K562 (cell line): ENCODE measurements at regions not wholly inside any gene's neighbourhood (a gene's known extent, or its start where the extent isn't known, plus 50 kb on each side); places are given as distances from the start of the nearest gene placed in this dataset.

Experiments
- ARID1B ChIP-seq: fragments of 450-650 bp; IDR thresholded peaks from 2 replicates; pipeline ENCODE4 v1.6.1; 2016; ENCODE audit warnings: antibody characterized with exemption, mild to moderate bottlenecking, inconsistent platforms
- CREB1 ChIP-seq, 2 experiments: sonication (generic) in 1 of 2; formaldehyde crosslinking in 1 of 2; IDR thresholded peaks; 2 replicates each; pipeline versions ENCODE4 v1.6.1 to v1.8.0; 2012 to 2022; ENCODE audit warnings: inconsistent platforms in 1 of 2, mild to moderate bottlenecking in 1 of 2, missing genetic modification reagents in 1 of 2, moderate library complexity in 1 of 2
- ESRRB ChIP-seq: fragments of 250-450 bp; sonication (Bioruptor Pico); IDR thresholded peaks from 2 replicates; pipeline ENCODE4 v1.5.0; 2020; ENCODE audit warnings: mild to moderate bottlenecking, moderate library complexity, borderline replicate concordance
- EWSR1 ChIP-seq: fragments of 450-650 bp; IDR thresholded peaks from 2 replicates; pipeline ENCODE4 v1.6.1; 2018; ENCODE audit warnings: borderline replicate concordance, mild to moderate bottlenecking, low read depth, moderate library complexity; ENCODE audit not compliant: partially characterized antibody
- FOXK2 ChIP-seq, 2 experiments: fragments of 450-650 bp; IDR thresholded peaks in 1 of 2; conservative IDR thresholded peaks in 1 of 2; 2 replicates each; pipeline ENCODE4 v1.6.1; 2016; ENCODE audit warnings: low read depth in 2 of 2, mild to moderate bottlenecking in 1 of 2
- MEIS2 ChIP-seq: fragments of 450-650 bp; IDR thresholded peaks from 2 replicates; pipeline ENCODE4 v1.6.1; 2014; ENCODE audit warnings: mild to moderate bottlenecking; ENCODE audit not compliant: partially characterized antibody
- NCOA2 ChIP-seq, 2 experiments: fragments of 450-650 bp; IDR thresholded peaks; 2 replicates each; pipeline ENCODE4 v1.6.1; 2018; ENCODE audit warnings: mild to moderate bottlenecking in 2 of 2, moderate library complexity in 1 of 2; ENCODE audit not compliant: partially characterized antibody in 2 of 2
- NCOR1 ChIP-seq: fragments of 450-650 bp; IDR thresholded peaks from 2 replicates; pipeline ENCODE4 v1.6.1; 2016; ENCODE audit warnings: mild to moderate bottlenecking, moderate library complexity
- PCBP1 ChIP-seq: fragments of 200-400 bp; formaldehyde crosslinking; IDR thresholded peaks from 2 replicates; pipeline ENCODE4 v1.6.1; 2018; ENCODE audit warnings: mild to moderate bottlenecking, low read depth, low read length; ENCODE audit not compliant: poor library complexity, severe bottlenecking
- PCBP2 ChIP-seq: fragments of 200-400 bp; formaldehyde crosslinking; IDR thresholded peaks from 2 replicates; pipeline ENCODE4 v1.6.1; 2018; ENCODE audit warnings: low read length, low read depth, mild to moderate bottlenecking, moderate library complexity; ENCODE audit not compliant: poor library complexity, severe bottlenecking
- RAD51 ChIP-seq: fragments of 450-650 bp; IDR thresholded peaks from 2 replicates; pipeline ENCODE4 v1.7.1; 2016; ENCODE audit warnings: low read depth, mild to moderate bottlenecking, borderline replicate concordance
- RBBP5 ChIP-seq: fragments of 200-600 bp; sonication (generic); IDR thresholded peaks from 2 replicates; pipeline ENCODE4 v1.6.1; 2012; ENCODE audit warnings: borderline replicate concordance, mild to moderate bottlenecking, low read length, control low read depth, inconsistent platforms; ENCODE audit not compliant: insufficient read depth, poor library complexity, severe bottlenecking
- RBM14 ChIP-seq: fragments of 200-400 bp; formaldehyde crosslinking; IDR thresholded peaks from 2 replicates; pipeline ENCODE4 v1.6.1; 2018; ENCODE audit warnings: low read depth, mild to moderate bottlenecking, low read length, moderate library complexity, borderline replicate concordance; ENCODE audit not compliant: insufficient read depth
- RBM17 ChIP-seq: fragments of 200-400 bp; formaldehyde crosslinking; IDR thresholded peaks from 2 replicates; pipeline ENCODE4 v1.6.1; 2017; ENCODE audit warnings: low read depth, mild to moderate bottlenecking, low read length, borderline replicate concordance
- TF ChIP-seq, protein P1 (sequence below), 3 experiments: fragments of 200-800 bp in 1 of 3; fragments of 250-450 bp in 1 of 3; fragments of 450-650 bp in 1 of 3; sonication (Bioruptor Pico) in 1 of 3; sonication (Bioruptor generic) in 1 of 3; formaldehyde crosslinking in 1 of 3; IDR thresholded peaks; 2 replicates each; pipeline versions ENCODE4 v1.6.1 to v1.8.0; 2016 to 2022; ENCODE audit warnings: mild to moderate bottlenecking in 2 of 3, missing genetic modification characterization in 2 of 3, missing compliant biosample characterization in 1 of 3, moderate library complexity in 1 of 3
- TF ChIP-seq, protein P2 (sequence below): fragments of 450-650 bp; IDR thresholded peaks from 2 replicates; pipeline ENCODE4 v1.6.1; 2016
- TF ChIP-seq, protein P3 (sequence below): fragments of 450-650 bp; formaldehyde crosslinking; IDR thresholded peaks from 2 replicates; pipeline ENCODE4 v1.4.0; 2020; ENCODE audit warnings: mild to moderate bottlenecking, moderate library complexity

DNA sequence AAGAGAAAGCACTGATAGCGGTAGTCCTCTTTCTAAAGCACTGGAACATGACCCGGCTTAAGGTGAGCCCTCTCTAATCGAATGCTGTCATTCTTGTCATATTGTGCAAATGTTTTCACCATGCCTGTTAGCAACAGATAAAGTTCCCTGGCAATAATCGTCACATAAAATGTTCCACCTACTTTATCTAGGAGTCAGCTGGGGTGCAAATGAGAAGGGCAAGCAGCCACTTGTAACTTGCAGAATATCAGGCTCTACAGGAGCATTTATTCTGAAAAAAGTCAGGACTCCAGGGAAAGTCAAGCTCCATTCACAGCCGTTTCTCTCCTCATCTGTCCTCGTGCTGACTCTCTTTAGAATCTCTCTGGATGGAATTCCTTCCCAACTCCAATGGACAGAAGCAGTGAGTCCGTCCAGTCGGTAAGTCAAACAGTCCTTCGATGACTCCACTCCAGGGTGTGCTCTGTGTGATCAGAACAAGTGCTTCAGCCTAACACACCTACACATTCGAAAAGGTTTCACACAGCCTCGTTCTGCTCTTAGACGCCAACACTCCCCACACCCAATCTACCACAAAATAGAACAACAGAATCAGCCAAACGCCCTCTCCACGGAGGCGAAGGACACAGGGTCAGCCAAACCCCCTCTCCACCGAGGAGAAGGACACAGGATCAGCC lies 101.7 kb upstream of the FRG1 start (continued):
- TF ChIP-seq PCBP2 (no peak), FOXK2 (conservative IDR thresholded peaks at IDR 0.05 in 1 of 2, IDR thresholded peaks at IDR 0.05 in 1 of 2; ENCODE audit: low read depth in 2 of 2) (no peak), CREB1 (IDR thresholded peaks at IDR 0.05) (no peak), CREB1 (CRISPR knock-in tag; IDR thresholded peaks at IDR 0.05) (no peak), NCOA2 (IDR thresholded peaks at IDR 0.05; ENCODE audit: partially characterized antibody in 2 of 2) (peak in 1 of 2 experiments; percentile 34), MEIS2 (peak; percentile 92), ARID1B (peak; percentile 94), RBBP5 (peak; percentile 86), RAD51 (no peak), NCOR1 (peak; percentile 85), ESRRB (CRISPR knock-in tag) (no peak), PCBP1 (no peak), EWSR1 (no peak), RBM17 (no peak), RBM14 (no peak)
- TF ChIP-seq, protein P1, sequence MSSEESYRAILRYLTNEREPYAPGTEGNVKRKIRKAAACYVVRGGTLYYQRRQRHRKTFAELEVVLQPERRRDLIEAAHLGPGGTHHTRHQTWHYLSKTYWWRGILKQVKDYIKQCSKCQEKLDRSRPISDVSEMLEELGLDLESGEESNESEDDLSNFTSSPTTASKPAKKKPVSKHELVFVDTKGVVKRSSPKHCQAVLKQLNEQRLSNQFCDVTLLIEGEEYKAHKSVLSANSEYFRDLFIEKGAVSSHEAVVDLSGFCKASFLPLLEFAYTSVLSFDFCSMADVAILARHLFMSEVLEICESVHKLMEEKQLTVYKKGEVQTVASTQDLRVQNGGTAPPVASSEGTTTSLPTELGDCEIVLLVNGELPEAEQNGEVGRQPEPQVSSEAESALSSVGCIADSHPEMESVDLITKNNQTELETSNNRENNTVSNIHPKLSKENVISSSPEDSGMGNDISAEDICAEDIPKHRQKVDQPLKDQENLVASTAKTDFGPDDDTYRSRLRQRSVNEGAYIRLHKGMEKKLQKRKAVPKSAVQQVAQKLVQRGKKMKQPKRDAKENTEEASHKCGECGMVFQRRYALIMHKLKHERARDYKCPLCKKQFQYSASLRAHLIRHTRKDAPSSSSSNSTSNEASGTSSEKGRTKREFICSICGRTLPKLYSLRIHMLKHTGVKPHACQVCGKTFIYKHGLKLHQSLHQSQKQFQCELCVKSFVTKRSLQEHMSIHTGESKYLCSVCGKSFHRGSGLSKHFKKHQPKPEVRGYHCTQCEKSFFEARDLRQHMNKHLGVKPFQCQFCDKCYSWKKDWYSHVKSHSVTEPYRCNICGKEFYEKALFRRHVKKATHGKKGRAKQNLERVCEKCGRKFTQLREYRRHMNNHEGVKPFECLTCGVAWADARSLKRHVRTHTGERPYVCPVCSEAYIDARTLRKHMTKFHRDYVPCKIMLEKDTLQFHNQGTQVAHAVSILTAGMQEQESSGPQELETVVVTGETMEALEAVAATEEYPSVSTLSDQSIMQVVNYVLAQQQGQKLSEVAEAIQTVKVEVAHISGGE (CRISPR knock-in tag; IDR thresholded peaks at IDR 0.05) = 0 out of 6 replicates have a peak, but pooled peaks of 1 of the 3 experiments have one; percentile 37
- TF ChIP-seq, protein P2, sequence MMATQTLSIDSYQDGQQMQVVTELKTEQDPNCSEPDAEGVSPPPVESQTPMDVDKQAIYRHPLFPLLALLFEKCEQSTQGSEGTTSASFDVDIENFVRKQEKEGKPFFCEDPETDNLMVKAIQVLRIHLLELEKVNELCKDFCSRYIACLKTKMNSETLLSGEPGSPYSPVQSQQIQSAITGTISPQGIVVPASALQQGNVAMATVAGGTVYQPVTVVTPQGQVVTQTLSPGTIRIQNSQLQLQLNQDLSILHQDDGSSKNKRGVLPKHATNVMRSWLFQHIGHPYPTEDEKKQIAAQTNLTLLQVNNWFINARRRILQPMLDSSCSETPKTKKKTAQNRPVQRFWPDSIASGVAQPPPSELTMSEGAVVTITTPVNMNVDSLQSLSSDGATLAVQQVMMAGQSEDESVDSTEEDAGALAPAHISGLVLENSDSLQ = peak; percentile 65; the same call in 1 of the 2 replicates
- TF ChIP-seq, protein P3, sequence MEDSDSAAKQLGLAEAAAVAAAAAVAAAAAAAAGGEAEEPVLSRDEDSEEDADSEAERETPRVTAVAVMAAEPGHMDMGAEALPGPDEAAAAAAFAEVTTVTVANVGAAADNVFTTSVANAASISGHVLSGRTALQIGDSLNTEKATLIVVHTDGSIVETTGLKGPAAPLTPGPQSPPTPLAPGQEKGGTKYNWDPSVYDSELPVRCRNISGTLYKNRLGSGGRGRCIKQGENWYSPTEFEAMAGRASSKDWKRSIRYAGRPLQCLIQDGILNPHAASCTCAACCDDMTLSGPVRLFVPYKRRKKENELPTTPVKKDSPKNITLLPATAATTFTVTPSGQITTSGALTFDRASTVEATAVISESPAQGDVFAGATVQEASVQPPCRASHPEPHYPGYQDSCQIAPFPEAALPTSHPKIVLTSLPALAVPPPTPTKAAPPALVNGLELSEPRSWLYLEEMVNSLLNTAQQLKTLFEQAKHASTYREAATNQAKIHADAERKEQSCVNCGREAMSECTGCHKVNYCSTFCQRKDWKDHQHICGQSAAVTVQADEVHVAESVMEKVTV (CRISPR knock-in tag) = no peak
